Spleen (tissue), 11 donors: ENCODE measurements at regions not wholly inside any gene's neighbourhood (a gene's known extent, or its start where the extent isn't known, plus 50 kb on each side); places are given as distances from the start of the nearest gene placed in this dataset.

Experiments used
- DNase-seq: peaks from one replicate; pipeline ENCODE4 v3.0.0-alpha.2; 2020
- H3K27ac ChIP-seq, 8 donors: fragments of 200-600 bp; sonication (generic) in 7 of 8; 1 replicate in 4 of 8; 2 replicates in 4 of 8; pipeline versions ENCODE4 v1.5.0 to v1.8.0; 2016 to 2021; ENCODE audit warnings: inconsistent platforms in 4 of 8, mild to moderate bottlenecking in 4 of 8, moderate library complexity in 1 of 8
- H3K27me3 ChIP-seq, 7 donors: fragments of 200-600 bp; sonication (generic) in 6 of 7; replicated peaks in 1 of 7; 1 replicate in 4 of 7; 2 replicates in 3 of 7; pipeline versions ENCODE4 v1.5.0 to v1.8.0; 2016 to 2021; ENCODE audit warnings: inconsistent platforms in 3 of 7, mild to moderate bottlenecking in 1 of 7
- H3K36me3 ChIP-seq, 6 donors: fragments of 200-600 bp; sonication (generic) in 5 of 6; 1 replicate in 4 of 6; 2 replicates in 2 of 6; pipeline versions ENCODE4 v1.5.0 to v1.8.0; 2016 to 2021; ENCODE audit warnings: inconsistent platforms in 2 of 6
- H3K4me1 ChIP-seq, 6 donors: fragments of 200-600 bp; sonication (generic) in 5 of 6; 1 replicate in 3 of 6; 2 replicates in 3 of 6; pipeline versions ENCODE4 v1.5.0 to v1.8.0; 2016 to 2021; ENCODE audit warnings: inconsistent platforms in 3 of 6
- H3K4me3 ChIP-seq, 8 donors: fragments of 200-600 bp; sonication (generic) in 7 of 8; 1 replicate in 4 of 8; 2 replicates in 4 of 8; pipeline versions ENCODE4 v1.5.0 to v1.8.0; 2016 to 2021; ENCODE audit warnings: inconsistent platforms in 4 of 8, mild to moderate bottlenecking in 4 of 8, moderate library complexity in 2 of 8
- H3K9me3 ChIP-seq, 8 donors: fragments of 200-600 bp; sonication (generic) in 7 of 8; 1 replicate in 4 of 8; 2 replicates in 4 of 8; pipeline versions ENCODE4 v1.5.0 to v1.8.0; 2016 to 2021; ENCODE audit warnings: inconsistent platforms in 4 of 8
- POLR2A ChIP-seq, 3 donors: fragments of 450-650 bp; IDR thresholded peaks; one replicate each; pipeline ENCODE4 v1.5.1; 2017; ENCODE audit warnings: antibody characterized with exemption in 3 of 3, mild to moderate bottlenecking in 1 of 3
- POLR2AphosphoS5 ChIP-seq, 3 donors: sonication (generic); formaldehyde crosslinking; IDR thresholded peaks; one replicate each; pipeline ENCODE4 v1.5.1; 2017; ENCODE audit warnings: antibody characterized with exemption in 3 of 3
- WGBS, 5 donors: extraction: QIAGEN DNeasy Blood & Tissue Kit in 3 of 5; methylation state at CpG; one replicate each; pipeline versions ENCODE4 v1.1.5 to v1.1.7; 2013 to 2018; 5-methylcytosine and 5-hydroxymethylcytosine counted together
- intact Hi-C: fragments of 100-400 bp; cut with DNase I; formaldehyde crosslinking; loops from one replicate; pipeline ENCODE4 v1.15.0; 2023; ENCODE audit warnings: low total_unique reads
- TF ChIP-seq, protein P1 (sequence below), 11 experiments: fragments of 200-600 bp in 7 of 11; fragments of 450-650 bp in 4 of 11; sonication (generic) in 4 of 11; IDR thresholded peaks in 8 of 11; conservative IDR thresholded peaks in 3 of 11; 1 replicate in 7 of 11; 2 replicates in 4 of 11; pipeline versions ENCODE4 v1.4.0 to v1.8.0; 2016 to 2021; ENCODE audit warnings: antibody characterized with exemption in 11 of 11, inconsistent platforms in 4 of 11, mild to moderate bottlenecking in 1 of 11
- donor health status: healthy with polysubstance abuse.
- donor health status: DM: no; HTN: no; CAD: no; lungs with moderate emphysema.
- donor health status: DM: no; HTN: no; CAD: no.
- donor health status: Bipolar disorder and iron deficiency.
- donor health status: healthy.
- donor health status: DM: no; HTN: no; CAD: no.
- donor health status: DM: yes; HTN: yes; CAD: no.

DNA sequence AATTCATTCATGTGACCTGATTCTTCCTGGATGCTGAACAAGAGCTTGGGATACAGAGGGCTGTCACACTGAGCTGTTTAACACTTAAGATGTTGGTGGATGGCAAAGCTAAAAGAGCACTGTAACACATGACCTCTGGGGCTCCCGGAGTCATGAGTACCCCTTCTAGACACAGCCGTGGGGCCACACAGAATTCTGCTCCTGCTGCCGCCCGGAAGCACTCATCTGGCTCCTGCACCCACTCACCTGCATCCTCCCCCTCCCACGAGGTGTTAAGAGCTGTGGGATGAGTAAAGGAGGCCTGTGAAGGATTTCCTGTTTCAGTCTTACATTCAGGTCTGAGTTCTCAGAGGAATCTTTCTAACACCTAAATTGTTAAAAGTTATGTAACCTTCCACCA, 78.0 kb upstream of the SSTR1 start:
- H3K4me3 ChIP-seq = no peak overlapping the region
- 69 to 82% (median 76%) methylated on average over 5 of the region's 5 CpGs for WGBS, 5 donors
- no peaks in the 10 kb centered on the region for H3K27me3 ChIP-seq
- no peak overlapping the region for H3K27ac ChIP-seq
- H3K4me1 ChIP-seq = peaks cover 0 to 12% (median 4%) of the 10 kb centered on the region in 6 donors
- intact Hi-C loops = no loop called here
- TF ChIP-seq, protein P1, sequence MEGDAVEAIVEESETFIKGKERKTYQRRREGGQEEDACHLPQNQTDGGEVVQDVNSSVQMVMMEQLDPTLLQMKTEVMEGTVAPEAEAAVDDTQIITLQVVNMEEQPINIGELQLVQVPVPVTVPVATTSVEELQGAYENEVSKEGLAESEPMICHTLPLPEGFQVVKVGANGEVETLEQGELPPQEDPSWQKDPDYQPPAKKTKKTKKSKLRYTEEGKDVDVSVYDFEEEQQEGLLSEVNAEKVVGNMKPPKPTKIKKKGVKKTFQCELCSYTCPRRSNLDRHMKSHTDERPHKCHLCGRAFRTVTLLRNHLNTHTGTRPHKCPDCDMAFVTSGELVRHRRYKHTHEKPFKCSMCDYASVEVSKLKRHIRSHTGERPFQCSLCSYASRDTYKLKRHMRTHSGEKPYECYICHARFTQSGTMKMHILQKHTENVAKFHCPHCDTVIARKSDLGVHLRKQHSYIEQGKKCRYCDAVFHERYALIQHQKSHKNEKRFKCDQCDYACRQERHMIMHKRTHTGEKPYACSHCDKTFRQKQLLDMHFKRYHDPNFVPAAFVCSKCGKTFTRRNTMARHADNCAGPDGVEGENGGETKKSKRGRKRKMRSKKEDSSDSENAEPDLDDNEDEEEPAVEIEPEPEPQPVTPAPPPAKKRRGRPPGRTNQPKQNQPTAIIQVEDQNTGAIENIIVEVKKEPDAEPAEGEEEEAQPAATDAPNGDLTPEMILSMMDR (IDR thresholded peaks at IDR 0.05 in 8 of 11, conservative IDR thresholded peaks at IDR 0.05 in 3 of 11) = no peak
- no peak for TF ChIP-seq POLR2A (IDR thresholded peaks at IDR 0.05)
- TF ChIP-seq POLR2AphosphoS5 (IDR thresholded peaks at IDR 0.05) = no peak
- H3K9me3 ChIP-seq = no peaks in the 10 kb centered on the region
- no peaks in the 10 kb centered on the region for H3K36me3 ChIP-seq
- DNase-seq = no peak

DNA sequence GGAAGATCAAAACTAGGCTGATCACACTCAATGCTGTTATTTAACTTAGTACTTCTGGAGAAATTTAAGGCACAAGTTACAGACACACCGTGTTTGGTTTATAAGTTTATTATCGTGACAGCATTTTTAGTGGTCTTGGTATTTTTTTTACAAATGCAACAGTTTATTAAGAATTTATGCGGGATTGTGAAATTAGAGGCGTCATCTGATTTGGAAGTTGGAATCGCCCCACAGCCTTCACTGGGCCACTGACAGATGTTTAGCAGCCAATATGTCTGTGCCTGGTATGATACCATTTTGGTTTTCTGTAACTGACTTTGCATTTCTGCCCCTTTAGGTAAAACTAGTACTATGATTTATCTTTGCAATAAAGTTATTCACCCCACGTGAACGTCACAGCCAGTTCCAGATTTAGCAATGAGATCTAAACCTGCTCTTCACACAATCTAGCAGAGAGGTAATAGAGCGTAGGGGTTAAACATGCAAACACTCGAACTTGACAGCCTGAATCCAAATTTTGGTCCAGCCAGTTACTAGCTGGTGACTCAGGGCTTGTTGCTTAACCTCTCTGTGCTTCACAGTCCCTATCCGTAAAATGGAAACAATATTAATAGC, 73.2 kb upstream of the SSTR1 start:
- TF ChIP-seq POLR2A (IDR thresholded peaks at IDR 0.05) = no peak
- TF ChIP-seq, protein P1 (IDR thresholded peaks at IDR 0.05 in 8 of 11, conservative IDR thresholded peaks at IDR 0.05 in 3 of 11) = no peak
- no peak for TF ChIP-seq POLR2AphosphoS5 (IDR thresholded peaks at IDR 0.05)
- 88 to 91% (median 89%) methylated on average over 10 of the region's 10 CpGs for WGBS, 5 donors
- Histone ChIP-seq H3K4me1 (no peaks in the 10 kb centered on the region), H3K27ac (no peak overlapping the region), H3K27me3 (no peaks in the 10 kb centered on the region), H3K36me3 (no peaks in the 10 kb centered on the region), H3K9me3 (no peaks in the 10 kb centered on the region), H3K4me3 (no peak overlapping the region)
- DNase-seq = no peak
- intact Hi-C loops = no loop called here

DNA sequence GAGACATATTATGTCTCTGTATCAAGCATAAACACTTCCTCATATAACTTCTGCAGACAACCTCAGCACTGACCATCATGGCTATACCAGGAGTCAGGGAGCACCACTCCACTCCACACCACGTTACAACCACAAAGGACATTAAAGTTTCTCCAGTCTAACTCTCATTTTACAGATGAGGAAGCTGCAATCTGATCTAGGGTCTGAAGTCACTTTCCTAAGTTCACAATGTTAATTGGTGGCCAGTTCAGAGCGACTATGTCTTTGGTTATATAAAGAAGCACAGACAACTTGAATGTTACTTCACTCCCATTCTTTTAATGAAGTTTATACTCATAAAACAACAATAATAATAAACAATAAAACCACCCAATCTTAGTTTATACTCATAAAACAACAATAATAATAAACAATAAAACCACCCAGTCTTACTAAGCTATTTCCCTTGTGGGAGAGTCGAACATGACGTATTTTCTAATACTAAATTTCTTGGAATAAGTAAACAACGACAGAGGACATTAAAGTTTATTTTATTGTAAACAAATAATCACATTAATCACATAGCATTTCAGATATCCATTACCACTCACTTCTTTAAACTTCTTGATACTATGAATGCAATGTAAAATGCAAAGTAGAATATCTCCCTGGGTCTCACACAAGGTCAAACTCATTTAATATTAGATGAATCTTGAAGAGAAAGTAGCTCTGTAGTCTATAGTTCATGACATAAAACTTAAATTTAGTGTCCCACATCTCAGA, 72.4 kb upstream of the SSTR1 start:
- H3K36me3 ChIP-seq = no peaks in the 10 kb centered on the region
- TF ChIP-seq POLR2A (IDR thresholded peaks at IDR 0.05) (no peak), POLR2AphosphoS5 (IDR thresholded peaks at IDR 0.05) (no peak)
- TF ChIP-seq, protein P1 (IDR thresholded peaks at IDR 0.05 in 8 of 11, conservative IDR thresholded peaks at IDR 0.05 in 3 of 11) = no peak
- H3K27ac ChIP-seq = no peak overlapping the region
- H3K27me3 ChIP-seq = no peaks in the 10 kb centered on the region
- no peaks in the 10 kb centered on the region for H3K4me1 ChIP-seq
- intact Hi-C loops = no loop called here
- H3K4me3 ChIP-seq = no peak overlapping the region
- no peak for DNase-seq
- WGBS, 5 donors = 73 to 87% (median 76%) methylated on average over 5 of the region's 5 CpGs
- no peaks in the 10 kb centered on the region for H3K9me3 ChIP-seq

DNA sequence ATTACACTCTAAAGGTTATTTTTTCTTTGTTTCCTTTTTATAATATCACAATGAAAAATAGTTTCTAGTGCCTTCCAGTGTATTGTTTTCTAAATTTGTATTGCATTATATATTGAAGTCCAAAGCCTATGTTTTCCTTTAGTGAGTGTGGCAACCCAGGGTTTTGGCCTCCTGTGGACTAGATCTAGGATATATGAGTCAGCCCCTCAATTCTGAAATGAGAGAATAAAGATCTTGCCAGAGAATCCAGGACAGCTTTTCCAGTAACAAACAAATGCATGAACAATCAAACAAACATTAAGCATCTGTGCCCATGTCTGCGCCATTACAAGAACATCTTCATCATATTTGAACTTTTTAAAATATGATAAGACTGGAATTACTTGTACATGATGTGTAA, 70.7 kb upstream of the SSTR1 start:
- WGBS, 5 donors = 94 to 100% (median 95%) methylated on average over 1 of the region's 1 CpG
- H3K36me3 ChIP-seq = no peaks in the 10 kb centered on the region
- DNase-seq = no peak
- intact Hi-C loops = no loop called here
- no peaks in the 10 kb centered on the region for H3K9me3 ChIP-seq
- TF ChIP-seq POLR2AphosphoS5 (IDR thresholded peaks at IDR 0.05) (no peak), POLR2A (IDR thresholded peaks at IDR 0.05) (no peak)
- TF ChIP-seq, protein P1 (IDR thresholded peaks at IDR 0.05 in 8 of 11, conservative IDR thresholded peaks at IDR 0.05 in 3 of 11) = no peak
- H3K27ac ChIP-seq = no peak overlapping the region
- no peaks in the 10 kb centered on the region for H3K4me1 ChIP-seq
- no peak overlapping the region for H3K4me3 ChIP-seq
- no peaks in the 10 kb centered on the region for H3K27me3 ChIP-seq
